ENCODE measurements at regions not wholly inside any gene's neighbourhood (a gene's known extent, or its start where the extent isn't known, plus 50 kb on each side); places are given as distances from the start of the nearest gene placed in this dataset.
A peak's percentile ranks its signal among the peaks of the same experiment; 100 is the strongest.

GRCh38 chr15:77753281-77753873, 120.7 kb upstream of the LINGO1 start:
- Histone ChIP-seq H3K27me3 (no peaks in the 10 kb centered on the region), H3K36me3 (no peaks in the 10 kb centered on the region), H3K4me3 (no peak overlapping the region), H3K9me3 (no peaks in the 10 kb centered on the region)
- peak; percentile 28 for DNase-seq

- no peak overlapping the region for H3K4me3 ChIP-seq
- no peak for DNase-seq
- no peaks in the 10 kb centered on the region for H3K36me3 ChIP-seq
- H3K27me3 ChIP-seq, result no peaks in the 10 kb centered on the region
- H3K9me3 ChIP-seq, result no peaks in the 10 kb centered on the region
These were observed 117.4 kb upstream of the LINGO1 start for GRCh38 chr15:77749998-77750540.

- DNase-seq, result no peak
- H3K9me3 ChIP-seq, result no peaks in the 10 kb centered on the region
- H3K36me3 ChIP-seq, result no peaks in the 10 kb centered on the region
- no peaks in the 10 kb centered on the region for H3K27me3 ChIP-seq
- H3K4me3 ChIP-seq, result no peak overlapping the region
These were observed 116.7 kb upstream of the LINGO1 start for GRCh38 chr15:77749236-77749997.

- Histone ChIP-seq H3K4me3 (no peak overlapping the region), H3K9me3 (no peaks in the 10 kb centered on the region), H3K36me3 (no peaks in the 10 kb centered on the region), H3K27me3 (no peaks in the 10 kb centered on the region)
- no peak for DNase-seq
These were observed 115.7 kb upstream of the LINGO1 start for GRCh38 chr15:77748078-77749064.

- no peak overlapping the region for H3K4me3 ChIP-seq
- no peaks in the 10 kb centered on the region for H3K9me3 ChIP-seq
- no peaks in the 10 kb centered on the region for H3K27me3 ChIP-seq
- H3K36me3 ChIP-seq, result no peaks in the 10 kb centered on the region
- no peak for DNase-seq
These were observed 114.7 kb upstream of the LINGO1 start for GRCh38 chr15:77747175-77748077.

GRCh38 chr15:77746254-77747174, 113.8 kb upstream of the LINGO1 start:
- no peaks in the 10 kb centered on the region for H3K27me3 ChIP-seq
- no peak for DNase-seq
- H3K4me3 ChIP-seq, result no peak overlapping the region
- no peaks in the 10 kb centered on the region for H3K9me3 ChIP-seq
- no peaks in the 10 kb centered on the region for H3K36me3 ChIP-seq

GRCh38 chr15:77744398-77744797, 111.7 kb upstream of the LINGO1 start:
- no peaks in the 10 kb centered on the region for H3K36me3 ChIP-seq
- no peak overlapping the region for H3K4me3 ChIP-seq
- no peak for DNase-seq
- no peaks in the 10 kb centered on the region for H3K9me3 ChIP-seq
- H3K27me3 ChIP-seq, result no peaks in the 10 kb centered on the region

- H3K36me3 ChIP-seq, result no peaks in the 10 kb centered on the region
- DNase-seq, result no peak
- H3K9me3 ChIP-seq, result no peaks in the 10 kb centered on the region
- H3K27me3 ChIP-seq, result no peaks in the 10 kb centered on the region
- H3K4me3 ChIP-seq, result no peak overlapping the region
These were observed 109.9 kb upstream of the LINGO1 start for GRCh38 chr15:77742570-77742969.

GRCh38 chr15:77742127-77742526, 109.4 kb upstream of the LINGO1 start:
- H3K36me3 ChIP-seq, result no peaks in the 10 kb centered on the region
- no peak for DNase-seq
- no peaks in the 10 kb centered on the region for H3K9me3 ChIP-seq
- no peaks in the 10 kb centered on the region for H3K27me3 ChIP-seq
- H3K4me3 ChIP-seq, result no peak overlapping the region

GRCh38 chr15:77741106-77741505, 108.4 kb upstream of the LINGO1 start:
- no peak overlapping the region for H3K4me3 ChIP-seq
- DNase-seq, result no peak
- no peaks in the 10 kb centered on the region for H3K27me3 ChIP-seq
- H3K36me3 ChIP-seq, result no peaks in the 10 kb centered on the region
- no peaks in the 10 kb centered on the region for H3K9me3 ChIP-seq

- no peaks in the 10 kb centered on the region for H3K9me3 ChIP-seq
- no peak overlapping the region for H3K4me3 ChIP-seq
- H3K36me3 ChIP-seq, result no peaks in the 10 kb centered on the region
- H3K27me3 ChIP-seq, result no peaks in the 10 kb centered on the region
- DNase-seq, result no peak
These were observed 107.1 kb upstream of the LINGO1 start for GRCh38 chr15:77739591-77740378.

- Histone ChIP-seq H3K27me3 (no peaks in the 10 kb centered on the region), H3K9me3 (no peaks in the 10 kb centered on the region), H3K36me3 (no peaks in the 10 kb centered on the region), H3K4me3 (no peak overlapping the region)
- DNase-seq, result no peak
These were observed 106.0 kb upstream of the LINGO1 start for GRCh38 chr15:77738441-77739302.

GRCh38 chr15:77738038-77738370, 105.3 kb upstream of the LINGO1 start:
- no peaks in the 10 kb centered on the region for H3K27me3 ChIP-seq
- no peak overlapping the region for H3K4me3 ChIP-seq
- no peak for DNase-seq

More at GRCh38 chr15:77738038-77738370, 105.3 kb upstream of the LINGO1 start:
- H3K9me3 ChIP-seq, result no peaks in the 10 kb centered on the region
- H3K36me3 ChIP-seq, result no peaks in the 10 kb centered on the region

Measured in MG63 (cell line).